HEK293 (cell line): ENCODE measurements at regions not wholly inside any gene's neighbourhood (a gene's known extent, or its start where the extent isn't known, plus 50 kb on each side); places are given as distances from the start of the nearest gene placed in this dataset.

Experiments
- GLIS2 ChIP-seq: fragments of 450-650 bp; formaldehyde crosslinking; IDR thresholded peaks from 2 replicates; pipeline ENCODE4 v1.5.1; 2016; ENCODE audit warnings: missing biosample characterization, missing genetic modification characterization
- MYNN ChIP-seq: fragments of 450-650 bp; formaldehyde crosslinking; IDR thresholded peaks from 2 replicates; pipeline ENCODE4 v1.5.1; 2016; ENCODE audit warnings: missing biosample characterization, missing genetic modification characterization, borderline replicate concordance
- REST ChIP-seq: fragments of 450-650 bp; formaldehyde crosslinking; IDR thresholded peaks from 2 replicates; pipeline ENCODE4 v1.5.1; 2016; ENCODE audit warnings: missing biosample characterization, missing genetic modification characterization
- TF ChIP-seq, protein P1 (sequence below): fragments of 450-650 bp; formaldehyde crosslinking; IDR thresholded peaks from 2 replicates; pipeline ENCODE4 v1.5.1; 2016; ENCODE audit warnings: missing biosample characterization, missing genetic modification characterization

DNA sequence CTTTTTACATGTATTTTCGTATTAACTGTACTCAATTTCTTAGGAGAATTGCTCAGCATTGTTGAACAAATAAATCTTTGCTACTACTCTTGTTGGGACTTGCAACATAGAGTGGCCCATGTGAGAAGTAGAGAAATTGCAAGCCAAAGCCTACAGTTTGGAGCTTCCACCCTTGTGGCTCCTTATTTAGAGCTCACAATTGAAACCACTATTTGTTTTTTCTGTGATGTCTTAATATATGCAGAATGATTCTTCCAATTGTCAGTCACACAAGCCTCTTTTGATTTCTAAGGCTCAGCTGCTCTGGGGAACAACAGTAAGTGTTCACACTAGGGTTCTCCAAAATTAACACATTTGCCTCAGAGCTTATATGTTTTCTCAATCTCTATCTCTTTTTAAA lies 60.2 kb upstream of the GALNT13 start:
- TF ChIP-seq, protein P1, sequence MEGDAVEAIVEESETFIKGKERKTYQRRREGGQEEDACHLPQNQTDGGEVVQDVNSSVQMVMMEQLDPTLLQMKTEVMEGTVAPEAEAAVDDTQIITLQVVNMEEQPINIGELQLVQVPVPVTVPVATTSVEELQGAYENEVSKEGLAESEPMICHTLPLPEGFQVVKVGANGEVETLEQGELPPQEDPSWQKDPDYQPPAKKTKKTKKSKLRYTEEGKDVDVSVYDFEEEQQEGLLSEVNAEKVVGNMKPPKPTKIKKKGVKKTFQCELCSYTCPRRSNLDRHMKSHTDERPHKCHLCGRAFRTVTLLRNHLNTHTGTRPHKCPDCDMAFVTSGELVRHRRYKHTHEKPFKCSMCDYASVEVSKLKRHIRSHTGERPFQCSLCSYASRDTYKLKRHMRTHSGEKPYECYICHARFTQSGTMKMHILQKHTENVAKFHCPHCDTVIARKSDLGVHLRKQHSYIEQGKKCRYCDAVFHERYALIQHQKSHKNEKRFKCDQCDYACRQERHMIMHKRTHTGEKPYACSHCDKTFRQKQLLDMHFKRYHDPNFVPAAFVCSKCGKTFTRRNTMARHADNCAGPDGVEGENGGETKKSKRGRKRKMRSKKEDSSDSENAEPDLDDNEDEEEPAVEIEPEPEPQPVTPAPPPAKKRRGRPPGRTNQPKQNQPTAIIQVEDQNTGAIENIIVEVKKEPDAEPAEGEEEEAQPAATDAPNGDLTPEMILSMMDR: no peak
- no peak for TF ChIP-seq MYNN (tag by site-specific recombination)
- TF ChIP-seq GLIS2: no peak
- TF ChIP-seq REST: no peak
